EH (cell line): ENCODE measurements at regions not wholly inside any gene's neighbourhood (a gene's known extent, or its start where the extent isn't known, plus 50 kb on each side); places are given as distances from the start of the nearest gene placed in this dataset.
"Not testable (repeated sequence)": the region's sequence is repeated elsewhere in the genome, so short reads cannot be mapped to it uniquely, and the experiment has no call there.

Source experiments
- DNase-seq: peaks from one replicate; pipeline ENCODE4 v3.0.0-alpha.2; 2015; ENCODE audit warnings: low read depth

- DNase-seq: no peak
Measured at GRCh38 chrX:50967736-50968135, 57.2 kb downstream of the BMP15 start.

GRCh38 chrX:50968871-50969635 lies 58.5 kb downstream of the BMP15 start:
- DNase-seq: not testable (repeated sequence)

- DNase-seq: peak; percentile 1
Measured at GRCh38 chrX:50971395-50971794, 60.9 kb downstream of the BMP15 start.

- DNase-seq: no peak
Measured at GRCh38 chrX:50973199-50973598, 62.7 kb downstream of the BMP15 start.

GRCh38 chrX:50978920-50979682 lies 68.6 kb downstream of the BMP15 start:
- peak; percentile 1 for DNase-seq

GRCh38 chrX:50980251-50980650 lies 69.7 kb downstream of the BMP15 start:
- no peak for DNase-seq

- peak; percentile 33 for DNase-seq
Measured at GRCh38 chrX:50988649-50989048, 78.1 kb downstream of the BMP15 start.

GRCh38 chrX:50996930-50997329 lies 86.4 kb downstream of the BMP15 start:
- no peak for DNase-seq

GRCh38 chrX:51000384-51000783 lies 89.8 kb downstream of the BMP15 start:
- DNase-seq: not testable (repeated sequence)

GRCh38 chrX:51001733-51002632 lies 91.4 kb downstream of the BMP15 start:
- DNase-seq: not testable (repeated sequence)

- DNase-seq: no peak
Measured at GRCh38 chrX:51006064-51006463, 95.5 kb downstream of the BMP15 start.

GRCh38 chrX:51024106-51024696 lies 113.7 kb downstream of the BMP15 start:
- DNase-seq: no peak

- no peak for DNase-seq
Measured at GRCh38 chrX:51026862-51027261, 116.3 kb downstream of the BMP15 start.

GRCh38 chrX:51035746-51036145 lies 125.2 kb downstream of the BMP15 start:
- DNase-seq: no peak

- no peak for DNase-seq
Measured at GRCh38 chrX:51047950-51048349, 137.4 kb downstream of the BMP15 start.

- DNase-seq: no peak
Measured at GRCh38 chrX:51053741-51054140, 143.2 kb downstream of the BMP15 start.

GRCh38 chrX:51098046-51098445 lies 187.5 kb downstream of the BMP15 start:
- no peak for DNase-seq

- DNase-seq: not testable (repeated sequence)
Measured at GRCh38 chrX:51119058-51119926, 208.8 kb downstream of the BMP15 start.

GRCh38 chrX:51125743-51126142 lies 206.9 kb upstream of the NUDT10 start:
- DNase-seq: not testable (repeated sequence)

- DNase-seq: peak; percentile 39
Measured at GRCh38 chrX:51144828-51145442, 187.7 kb upstream of the NUDT10 start.
